ENCODE measurements at regions not wholly inside any gene's neighbourhood (a gene's known extent, or its start where the extent isn't known, plus 50 kb on each side); places are given as distances from the start of the nearest gene placed in this dataset.
"Not testable (repeated sequence)": the region's sequence is repeated elsewhere in the genome, so short reads cannot be mapped to it uniquely, and the experiment has no call there.

GRCh38 chr1:41994195-41994894, 75.6 kb upstream of the HIVEP3 start:
- DNase-seq (ENCODE audit: low read depth in 4 of 4, low spot score in 1 of 4) = no peak

- no peak for DNase-seq (ENCODE audit: low read depth in 4 of 4, low spot score in 1 of 4)
Observed at GRCh38 chr1:41983451-41983850, 64.7 kb upstream of the HIVEP3 start.

DNA sequence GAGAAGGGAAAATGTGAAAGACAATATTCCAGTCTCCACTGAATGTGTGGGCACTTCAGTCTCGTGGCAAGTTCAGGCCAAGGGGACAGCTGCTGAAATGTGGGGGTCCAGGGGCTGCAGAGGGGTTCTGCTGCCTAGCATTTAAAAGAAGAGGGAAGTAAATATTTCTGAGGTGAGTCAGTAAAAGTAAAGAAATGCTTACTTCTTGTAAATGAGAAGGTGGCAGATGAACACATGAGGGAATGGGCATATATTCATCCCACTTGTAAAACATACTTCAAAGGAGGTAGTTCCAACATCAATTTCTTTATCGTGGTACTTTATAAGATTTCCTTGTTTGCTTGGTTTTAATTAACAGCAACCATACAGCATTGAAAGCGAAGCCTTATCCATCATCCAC, 63.1 kb upstream of the HIVEP3 start:
- DNase-seq (ENCODE audit: low read depth in 4 of 4, low spot score in 1 of 4) = no peak

GRCh38 chr1:41980827-41981653, 62.3 kb upstream of the HIVEP3 start:
- no peak for DNase-seq (ENCODE audit: low read depth in 4 of 4, low spot score in 1 of 4)

DNA sequence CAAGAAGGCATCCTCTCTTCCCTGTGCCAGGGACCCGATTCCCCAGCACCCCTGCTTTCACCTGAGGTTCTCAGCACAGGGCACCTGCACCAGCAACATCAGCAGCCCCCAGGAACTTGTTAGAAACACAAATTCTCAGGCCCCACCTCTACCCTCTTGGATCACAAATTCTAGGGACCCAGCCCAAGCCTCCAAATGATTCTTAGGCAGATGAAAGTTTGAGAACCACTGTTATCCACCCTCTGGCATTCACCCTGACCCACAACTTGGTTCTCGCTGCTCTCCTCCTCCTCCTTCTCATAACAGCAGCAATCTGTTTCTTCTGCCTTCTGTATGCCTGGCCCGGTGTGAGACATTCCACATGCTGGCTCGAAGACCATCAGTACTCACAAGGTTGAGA, 60.3 kb upstream of the HIVEP3 start:
- no peak for DNase-seq (ENCODE audit: low read depth in 4 of 4, low spot score in 1 of 4)

DNA sequence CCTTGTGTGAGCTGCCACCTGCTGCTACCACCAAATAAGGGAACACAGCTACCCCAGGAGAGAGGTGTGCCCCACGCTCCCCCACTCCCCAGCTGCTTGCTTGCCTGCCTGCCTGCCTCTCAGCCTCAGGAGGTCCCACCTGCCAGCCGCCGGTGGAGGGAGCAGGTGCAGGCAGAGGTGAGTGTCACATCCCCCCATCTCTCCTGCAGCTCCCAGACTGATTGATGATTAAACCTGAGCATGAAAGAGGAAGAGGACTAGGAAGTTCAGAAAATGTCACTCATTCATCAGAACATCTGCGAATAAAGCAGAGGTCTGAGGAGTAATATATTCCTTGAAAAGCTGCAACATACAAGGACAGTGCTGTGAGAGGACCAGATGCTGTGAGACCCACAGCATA, 58.6 kb upstream of the HIVEP3 start:
- no peak for DNase-seq (ENCODE audit: low read depth in 4 of 4, low spot score in 1 of 4)

DNA sequence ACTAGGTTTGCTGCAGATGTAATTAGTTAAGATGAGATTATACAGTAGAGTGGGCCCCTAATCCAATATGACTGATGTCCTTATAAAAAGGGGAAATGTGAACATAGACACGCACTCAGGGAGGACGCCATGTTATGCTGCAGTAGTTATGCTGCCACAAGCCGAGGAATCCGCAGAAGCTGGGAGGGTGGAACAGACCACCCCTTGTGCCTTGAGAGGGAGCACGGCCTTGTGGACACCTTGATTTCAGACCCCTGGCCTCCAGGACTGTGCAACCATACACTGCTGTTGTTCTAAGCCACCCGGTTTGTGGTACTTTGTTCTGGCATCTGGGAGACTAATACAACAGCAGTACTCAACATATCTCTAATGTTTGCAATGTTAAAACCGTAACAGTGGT, 57.9 kb upstream of the HIVEP3 start:
- no peak for DNase-seq (ENCODE audit: low read depth in 4 of 4, low spot score in 1 of 4)

GRCh38 chr1:41975850-41976569, 57.3 kb upstream of the HIVEP3 start:
- DNase-seq (ENCODE audit: low read depth in 4 of 4, low spot score in 1 of 4) = no peak

GRCh38 chr1:41975121-41975520, 56.4 kb upstream of the HIVEP3 start:
- DNase-seq (ENCODE audit: low read depth in 4 of 4, low spot score in 1 of 4) = no peak

DNA sequence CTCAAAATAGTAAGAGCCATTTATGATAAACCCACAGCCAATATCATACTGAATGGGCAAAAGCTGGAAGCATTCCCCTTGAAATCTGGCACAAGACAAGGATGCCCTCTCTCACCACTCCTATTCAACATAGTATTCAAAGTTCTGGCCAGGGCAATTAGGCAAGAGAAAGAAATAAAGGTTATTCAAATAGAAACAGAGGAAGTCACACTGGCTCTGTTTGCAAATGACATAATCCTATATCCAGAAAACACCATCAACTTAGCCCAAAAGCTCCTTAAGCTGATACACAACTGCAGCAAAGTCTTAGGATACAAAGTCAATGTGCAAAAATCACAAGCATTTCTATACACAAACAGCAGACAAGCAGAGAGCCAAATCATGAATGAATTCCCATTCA, 49.8 kb upstream of the HIVEP3 start:
- DNase-seq (ENCODE audit: low read depth in 4 of 4, low spot score in 1 of 4) = not testable (repeated sequence)
